ENCODE measurements at regions not wholly inside any gene's neighbourhood (a gene's known extent, or its start where the extent isn't known, plus 50 kb on each side); places are given as distances from the start of the nearest gene placed in this dataset.

DNA sequence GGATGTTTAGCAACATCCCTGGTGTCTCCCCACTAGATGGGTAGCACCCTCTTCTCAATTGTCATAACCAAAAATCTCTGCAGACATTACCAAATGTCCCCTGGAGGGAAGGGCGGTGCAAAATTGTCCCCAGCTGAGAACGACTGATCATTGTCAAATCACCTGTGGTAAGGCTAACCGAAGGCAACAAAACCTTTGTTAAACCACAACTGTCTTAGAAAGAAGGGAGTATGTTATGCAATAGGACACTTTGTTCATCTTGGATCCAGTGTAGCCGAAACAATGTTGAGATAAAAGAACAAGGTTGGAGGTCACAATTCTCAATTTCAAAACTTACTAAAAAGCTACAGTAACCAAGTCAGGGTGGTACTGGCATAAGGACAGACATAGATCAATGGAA lies 50.3 kb upstream of the ST3GAL5 start:
- no peak for TF ChIP-seq POLR2A (IDR thresholded peaks at IDR 0.05)
- TF ChIP-seq, protein P1, sequence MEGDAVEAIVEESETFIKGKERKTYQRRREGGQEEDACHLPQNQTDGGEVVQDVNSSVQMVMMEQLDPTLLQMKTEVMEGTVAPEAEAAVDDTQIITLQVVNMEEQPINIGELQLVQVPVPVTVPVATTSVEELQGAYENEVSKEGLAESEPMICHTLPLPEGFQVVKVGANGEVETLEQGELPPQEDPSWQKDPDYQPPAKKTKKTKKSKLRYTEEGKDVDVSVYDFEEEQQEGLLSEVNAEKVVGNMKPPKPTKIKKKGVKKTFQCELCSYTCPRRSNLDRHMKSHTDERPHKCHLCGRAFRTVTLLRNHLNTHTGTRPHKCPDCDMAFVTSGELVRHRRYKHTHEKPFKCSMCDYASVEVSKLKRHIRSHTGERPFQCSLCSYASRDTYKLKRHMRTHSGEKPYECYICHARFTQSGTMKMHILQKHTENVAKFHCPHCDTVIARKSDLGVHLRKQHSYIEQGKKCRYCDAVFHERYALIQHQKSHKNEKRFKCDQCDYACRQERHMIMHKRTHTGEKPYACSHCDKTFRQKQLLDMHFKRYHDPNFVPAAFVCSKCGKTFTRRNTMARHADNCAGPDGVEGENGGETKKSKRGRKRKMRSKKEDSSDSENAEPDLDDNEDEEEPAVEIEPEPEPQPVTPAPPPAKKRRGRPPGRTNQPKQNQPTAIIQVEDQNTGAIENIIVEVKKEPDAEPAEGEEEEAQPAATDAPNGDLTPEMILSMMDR (IDR thresholded peaks at IDR 0.05) = no peak
